HG02981 (cell line): ENCODE measurements at regions not wholly inside any gene's neighbourhood (a gene's known extent, or its start where the extent isn't known, plus 50 kb on each side); places are given as distances from the start of the nearest gene placed in this dataset.
"Not testable (repeated sequence)": the region's sequence is repeated elsewhere in the genome, so short reads cannot be mapped to it uniquely, and the experiment has no call there.

Experiments
- ATAC-seq: cut with Tn5 transposase; IDR thresholded peaks from one replicate; pipeline ENCODE4 v1.9.1; 2021; ENCODE audit warnings: mild to moderate bottlenecking, moderate library complexity; ENCODE audit not compliant: unreplicated experiment

DNA sequence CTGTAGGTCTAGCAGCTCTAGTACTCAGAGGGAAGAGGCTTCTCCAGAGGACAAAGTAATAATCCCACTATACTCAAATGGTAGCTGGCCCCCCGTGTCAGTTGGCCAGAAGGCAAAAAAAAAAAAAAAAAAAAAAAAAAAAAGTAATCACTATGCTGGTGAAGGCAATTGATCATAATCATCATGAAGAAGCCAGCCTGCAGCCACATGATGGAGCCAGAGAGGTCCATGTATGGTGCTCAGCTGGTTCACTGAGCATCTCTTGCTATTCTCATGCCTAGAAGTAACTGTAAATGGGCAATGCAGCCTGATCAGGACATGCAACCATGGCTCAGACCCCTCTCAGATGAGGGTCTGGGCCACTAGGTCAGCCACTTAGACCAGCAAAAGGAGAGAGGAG lies 378.8 kb downstream of the MED13L start:
- ATAC-seq: no peak

GRCh38 chr12:115897729-115898128 lies 379.8 kb downstream of the MED13L start:
- ATAC-seq: no peak

- no peak for ATAC-seq
Observed at GRCh38 chr12:115895247-115895646, 382.2 kb downstream of the MED13L start.

DNA sequence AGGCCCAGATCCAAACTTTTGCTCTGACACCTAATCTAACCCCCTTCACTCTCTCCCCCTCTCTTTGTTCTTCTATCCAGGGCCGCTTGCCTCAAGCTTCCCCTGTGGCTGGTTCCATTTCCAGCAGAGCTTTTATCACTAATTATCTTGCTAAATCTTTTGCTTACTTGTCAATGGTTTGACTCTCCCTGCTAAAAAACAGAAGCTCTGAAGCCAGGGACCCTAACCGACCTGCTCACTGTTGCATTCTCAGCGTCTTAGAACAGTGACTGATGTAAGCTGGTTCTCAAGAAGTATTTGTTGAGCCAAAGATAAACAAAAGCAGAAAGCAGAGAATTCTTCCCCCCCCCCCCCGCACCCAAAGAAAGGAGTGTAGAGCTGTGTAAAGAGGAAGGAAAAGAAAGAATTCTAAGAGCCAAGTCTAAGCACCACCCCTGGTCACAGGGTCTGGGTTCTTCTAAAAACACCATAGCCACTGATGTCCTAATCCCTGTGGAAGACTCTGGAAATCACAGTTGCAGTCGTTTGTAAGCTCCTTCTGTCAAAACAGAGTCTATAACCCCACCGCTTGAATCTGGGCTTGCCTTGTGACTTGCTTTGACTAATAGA lies 385.8 kb downstream of the MED13L start:
- ATAC-seq: no peak

DNA sequence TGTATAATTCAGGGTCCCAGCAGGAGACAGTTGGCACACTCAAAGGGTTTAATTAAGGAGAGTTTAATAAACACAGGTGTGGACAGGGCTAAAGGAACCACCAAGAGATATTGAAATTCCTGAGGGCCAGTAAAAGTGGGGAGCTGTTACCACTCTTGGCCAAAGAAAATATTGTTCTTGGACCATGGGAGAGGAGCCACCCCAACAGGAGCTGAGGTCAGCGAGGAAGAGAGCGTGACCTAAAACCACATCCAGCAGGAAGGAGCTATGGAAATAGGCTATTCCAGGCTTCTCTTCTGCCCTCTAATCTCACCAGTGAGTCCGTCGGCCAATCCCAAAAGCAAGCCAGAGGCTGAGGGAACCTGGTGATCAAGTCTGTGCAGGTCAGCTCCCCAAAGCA lies 390.8 kb downstream of the MED13L start:
- no peak for ATAC-seq

GRCh38 chr12:115885040-115885690 lies 392.3 kb downstream of the MED13L start:
- ATAC-seq: no peak

GRCh38 chr12:115882936-115883335 lies 394.6 kb downstream of the MED13L start:
- ATAC-seq: no peak

DNA sequence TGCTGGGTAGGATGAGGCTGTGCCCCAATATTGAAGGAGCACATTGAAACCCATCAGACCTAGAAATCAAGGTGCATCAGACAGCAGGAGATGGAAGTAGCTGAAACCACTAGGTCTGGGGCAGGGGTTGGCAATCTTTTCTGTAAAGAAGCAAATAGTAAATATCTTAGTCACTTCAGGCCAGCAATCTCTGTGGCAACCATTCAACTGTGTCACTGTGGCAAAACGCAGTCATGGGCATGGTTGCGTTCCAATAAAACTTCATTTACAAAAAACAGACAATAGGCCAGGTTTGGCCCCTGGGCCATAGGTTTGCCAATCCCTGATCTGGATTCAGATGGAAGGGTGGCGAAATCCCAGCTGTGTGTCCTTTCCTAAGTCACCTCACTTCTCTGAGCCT lies 397.3 kb downstream of the MED13L start:
- ATAC-seq: no peak

DNA sequence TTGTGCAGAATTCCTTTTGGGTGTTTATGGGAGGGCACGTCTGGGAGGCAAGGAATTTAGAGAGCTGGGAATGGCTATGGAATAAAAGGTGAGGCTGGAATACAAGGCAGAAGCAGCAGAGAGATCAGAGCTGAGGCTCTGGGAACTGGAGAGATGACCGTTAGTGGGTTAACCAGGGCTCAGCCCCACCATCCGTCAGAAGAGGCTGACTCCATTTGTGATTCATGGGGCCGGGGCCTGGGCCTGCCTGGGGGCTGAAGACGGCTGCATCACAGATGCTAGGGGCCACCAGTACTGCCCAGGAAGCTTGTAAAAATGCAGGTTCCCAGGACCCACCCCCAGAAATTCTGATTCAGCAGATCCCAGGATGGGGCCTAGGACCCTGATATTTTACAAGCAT lies 398.1 kb downstream of the MED13L start:
- ATAC-seq: no peak

GRCh38 chr12:115873451-115874082 lies 403.9 kb downstream of the MED13L start:
- no peak for ATAC-seq

GRCh38 chr12:115872919-115873357 lies 404.6 kb downstream of the MED13L start:
- no peak for ATAC-seq

- ATAC-seq: no peak
Observed at GRCh38 chr12:115872212-115872611, 405.3 kb downstream of the MED13L start.

DNA sequence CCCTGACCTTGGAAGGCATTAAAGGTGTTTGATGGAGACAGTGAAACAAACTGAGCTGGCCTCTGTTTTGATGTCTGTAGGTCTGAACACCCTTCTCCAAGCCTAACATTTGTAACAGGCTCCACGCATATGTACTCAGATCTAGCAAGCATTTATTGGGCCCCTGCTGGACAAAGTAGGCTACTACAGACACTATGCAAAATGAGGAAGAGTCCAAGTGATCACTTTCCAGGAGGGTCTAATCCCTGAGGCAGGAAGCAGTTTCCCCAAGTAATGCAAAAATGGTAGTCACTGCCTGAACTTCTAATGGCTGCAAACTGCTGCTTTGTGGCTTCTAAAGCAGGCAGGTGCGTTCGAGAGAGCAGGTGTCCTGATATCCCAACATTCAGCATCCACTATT lies 405.8 kb downstream of the MED13L start:
- ATAC-seq: peak; percentile 82

- ATAC-seq: no peak
Observed at GRCh38 chr12:115870510-115870909, 407.0 kb downstream of the MED13L start.

DNA sequence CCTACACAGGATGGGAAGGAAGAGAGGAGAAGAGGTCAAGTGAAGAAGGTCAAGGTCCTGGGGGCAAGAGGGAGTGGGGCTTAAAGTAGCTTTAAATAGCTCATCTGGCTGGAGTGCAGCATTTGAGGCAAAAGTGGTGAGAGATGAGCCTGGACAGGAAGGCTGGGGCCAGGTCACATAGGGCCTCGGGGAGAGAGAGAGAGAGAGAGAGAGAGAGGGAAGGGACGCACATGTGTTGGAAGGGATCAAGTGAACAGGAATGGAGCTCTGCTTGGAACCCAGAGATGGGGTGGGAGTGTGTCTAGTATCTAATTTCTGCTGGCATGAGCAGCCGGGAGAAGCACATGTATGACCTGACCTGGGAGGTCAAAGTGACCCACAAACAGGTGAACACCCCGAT lies 407.5 kb downstream of the MED13L start:
- ATAC-seq: no peak

DNA sequence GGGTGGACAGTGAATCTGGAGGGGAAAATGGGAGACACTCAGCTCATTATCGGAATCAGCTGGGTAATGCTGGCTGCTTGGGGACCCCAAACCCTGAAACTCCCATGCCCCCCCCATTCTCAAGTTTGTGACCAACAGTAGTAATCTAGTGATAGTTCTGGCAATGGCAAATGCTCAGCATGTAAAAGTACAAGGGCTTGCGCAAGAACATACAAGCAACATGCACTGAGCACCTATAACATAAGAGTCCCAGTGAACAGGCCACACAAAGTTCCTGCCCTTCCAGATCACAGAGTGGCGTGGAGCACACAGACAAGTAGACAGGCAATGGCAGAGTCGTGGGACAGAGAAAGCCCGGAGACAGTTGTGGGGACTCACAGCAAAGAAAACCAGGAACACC lies 407.9 kb downstream of the MED13L start:
- no peak for ATAC-seq

GRCh38 chr12:115868624-115869023 lies 408.9 kb downstream of the MED13L start:
- ATAC-seq: no peak

- ATAC-seq: no peak
Observed at GRCh38 chr12:115867854-115868253, 409.6 kb downstream of the MED13L start.

DNA sequence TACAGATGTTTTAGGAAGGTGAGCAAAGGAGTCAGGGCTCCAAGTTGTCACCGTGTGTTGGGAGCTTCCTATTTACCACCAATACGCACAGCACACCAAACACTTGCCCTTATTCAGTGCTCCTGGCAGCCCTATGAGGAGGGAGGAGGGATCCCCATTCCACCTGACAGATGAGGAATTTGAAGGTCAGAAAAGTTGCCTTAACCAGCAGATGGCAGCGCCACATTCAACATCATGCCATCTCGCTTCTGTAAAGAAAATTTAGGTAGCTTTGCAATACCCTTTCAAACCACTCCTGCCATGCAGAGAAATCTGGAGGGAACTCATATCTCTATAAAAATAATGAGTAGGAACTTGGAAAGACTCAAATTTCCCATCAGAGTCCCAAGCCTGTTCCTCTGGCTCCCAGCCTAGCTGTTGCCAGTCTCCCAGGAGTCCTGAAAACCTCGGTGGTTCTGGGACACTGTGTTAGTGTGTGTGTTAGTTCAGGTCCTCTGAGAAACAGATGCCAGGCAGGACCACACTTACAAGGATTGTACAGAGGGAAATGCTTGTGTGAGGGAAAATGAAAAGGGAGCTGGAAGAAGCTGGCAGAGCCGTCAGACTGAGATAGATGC lies 410.5 kb downstream of the MED13L start:
- no peak for ATAC-seq

GRCh38 chr12:115866281-115866680 lies 411.2 kb downstream of the MED13L start:
- ATAC-seq: not testable (repeated sequence)

DNA sequence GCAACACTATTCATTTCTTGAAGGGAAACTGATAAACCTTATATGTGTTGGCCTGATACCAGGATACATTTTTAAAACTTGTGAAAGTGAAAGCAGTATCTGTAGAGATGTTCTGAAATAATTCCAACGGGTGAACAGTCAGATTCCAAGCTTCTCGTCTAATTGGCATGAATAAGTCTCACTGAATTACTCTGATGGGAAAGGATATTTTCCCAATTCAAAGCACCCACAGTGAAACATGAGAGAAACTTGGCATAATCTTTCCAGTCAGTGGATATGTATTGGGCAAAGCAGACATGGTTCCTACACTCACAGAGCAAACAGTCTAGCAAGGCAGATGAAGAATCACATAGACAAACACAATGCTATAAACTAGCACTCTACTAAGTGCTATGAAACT lies 413.1 kb downstream of the MED13L start:
- ATAC-seq: no peak

- no peak for ATAC-seq
Observed at GRCh38 chr12:115860619-115861018, 416.9 kb downstream of the MED13L start.
